Endothelial cell of umbilical vein (primary cell): ENCODE measurements at regions not wholly inside any gene's neighbourhood (a gene's known extent, or its start where the extent isn't known, plus 50 kb on each side); places are given as distances from the start of the nearest gene placed in this dataset.

ENCODE experiments used
- BruUV-seq: library from RNA; stranded (reverse); fragments of 400-500 nt; replicated peaks from 2 replicates; lab custom pipeline; 2021; lab: Mats Ljungman, UMichigan
- CTCF ChIA-PET: fragments of 300-600, 350-600 bp; sonication (Branson Sonifier 250); formaldehyde crosslinking; loops from one replicate; lab custom pipeline; 2021; ENCODE audit warnings: antibody characterized with exemption, inconsistent platforms; lab: Charles Lee
- POLR2A ChIA-PET: fragments of 300-600, 350-600 bp; sonication (Branson Sonifier 250); formaldehyde crosslinking; loops from one replicate; lab custom pipeline; 2021; ENCODE audit warnings: antibody characterized with exemption, inconsistent platforms; lab: Charles Lee
- DNase-seq: peaks from one replicate; pipeline ENCODE4 v3.0.0-alpha.2; 2011; ENCODE audit warnings: low read depth, low spot score
- FAIRE-seq: peaks from 2 replicates; lab custom pipeline; 2011; peaks lifted over from hg19 to GRCh38; lab: Jason Lieb, UNC
- H2AFZ ChIP-seq: 2 replicates; pipeline ENCODE4 v1.6.0; 2012; ENCODE audit warnings: low read depth, low read length, control low read depth, inconsistent platforms
- H3K27ac ChIP-seq: 2 replicates; pipeline ENCODE4 v1.5.1; 2011; ENCODE audit warnings: low read depth, mild to moderate bottlenecking, control low read depth, low read length, moderate library complexity; ENCODE audit not compliant: insufficient read depth
- H3K27me3 ChIP-seq, 2 experiments: 2 replicates each; pipeline versions ENCODE4 v1.6.0 to v1.6.1; 2011; ENCODE audit warnings: low read length in 2 of 2, mixed read lengths in 1 of 2; ENCODE audit not compliant: control insufficient read depth in 2 of 2, insufficient read depth in 2 of 2
- H3K36me3 ChIP-seq, 2 experiments: 2 replicates in 1 of 2; 3 replicates in 1 of 2; pipeline ENCODE4 v1.5.1; 2011; ENCODE audit warnings: low read length in 2 of 2, mild to moderate bottlenecking in 1 of 2, moderate library complexity in 1 of 2; ENCODE audit not compliant: control insufficient read depth in 2 of 2, insufficient read depth in 2 of 2; ENCODE audit errors: extremely low read depth in 1 of 2
- H3K4me1 ChIP-seq: 3 replicates; pipeline ENCODE4 v1.5.1; 2011; ENCODE audit warnings: mild to moderate bottlenecking, low read length; ENCODE audit not compliant: control insufficient read depth, insufficient read depth; ENCODE audit errors: extremely low read depth
- H3K4me2 ChIP-seq: 2 replicates; pipeline ENCODE4 v1.6.1; 2011; ENCODE audit warnings: low read length, control low read depth, mixed read lengths; ENCODE audit not compliant: insufficient read depth
- H3K4me3 ChIP-seq, 3 experiments: fragments of 200-600 bp in 1 of 3; sonication (generic), shearing (Covaris generic) in 1 of 3; replicated peaks in 1 of 3; 2 replicates each; pipeline ENCODE4 v1.5.1; 2011 to 2016; ENCODE audit warnings: control low read depth in 3 of 3, low read length in 3 of 3, mild to moderate bottlenecking in 2 of 3, inconsistent platforms in 1 of 3, low read depth in 1 of 3, moderate library complexity in 1 of 3; ENCODE audit not compliant: insufficient read depth in 1 of 3
- H3K79me2 ChIP-seq: 2 replicates; pipeline ENCODE4 v1.6.0; 2012; ENCODE audit warnings: low read length, inconsistent platforms; ENCODE audit not compliant: control insufficient read depth, insufficient read depth
- H3K9ac ChIP-seq: replicated peaks from 2 replicates; pipeline ENCODE3; 2011; ENCODE audit warnings: low read length, control low read depth; ENCODE audit not compliant: insufficient read depth; ENCODE audit errors: extremely low read depth
- H3K9me1 ChIP-seq: replicated peaks from 3 replicates; pipeline ENCODE4 v1.6.0; 2011; ENCODE audit warnings: mild to moderate bottlenecking, low read length; ENCODE audit not compliant: control insufficient read depth, insufficient read depth; ENCODE audit errors: extremely low read depth
- H3K9me3 ChIP-seq: replicated peaks from 2 replicates; pipeline ENCODE4 v1.5.1; 2012; ENCODE audit warnings: low read length, inconsistent platforms; ENCODE audit not compliant: control insufficient read depth, insufficient read depth
- H4K20me1 ChIP-seq: replicated peaks from 2 replicates; pipeline ENCODE3; 2011; ENCODE audit warnings: mild to moderate bottlenecking, low read length; ENCODE audit not compliant: control insufficient read depth, insufficient read depth; ENCODE audit errors: extremely low read depth
- EZH2 ChIP-seq: IDR thresholded peaks from 2 replicates; pipeline ENCODE4 v1.6.1; 2012; ENCODE audit warnings: borderline replicate concordance, low read depth, mild to moderate bottlenecking, moderate library complexity, low read length, inconsistent platforms; ENCODE audit not compliant: severe bottlenecking
- dilution Hi-C: fragments of 300-500 bp; cut with MboI; formaldehyde crosslinking; loops from one replicate; pipeline ENCODE4 v1.15.0; 2019; ENCODE audit warnings: low sequenced_read_pairs; ENCODE audit not compliant: extremely low pct_ligation_motif_present
- intact Hi-C: fragments of 100-400 bp; cut with micrococcal nuclease; formaldehyde crosslinking; loops from one replicate; pipeline ENCODE4 v1.10.0; 2022
- TF ChIP-seq, protein P1 (sequence below), 2 donors: IDR thresholded peaks; 1 replicate in 1 of 2; 2 replicates in 1 of 2; pipeline ENCODE4 v1.5.1; 2011; ENCODE audit warnings: low read length in 2 of 2, mild to moderate bottlenecking in 2 of 2, moderate library complexity in 2 of 2, control low read depth in 1 of 2, inconsistent platforms in 1 of 2, low read depth in 1 of 2; ENCODE audit not compliant: insufficient read depth in 1 of 2; ENCODE audit errors: extremely low read depth in 1 of 2
- TF ChIP-seq, protein P2 (sequence below): IDR thresholded peaks from 2 replicates; pipeline ENCODE4 v1.6.1; 2011; ENCODE audit not compliant: insufficient read depth, insufficient read length

DNA sequence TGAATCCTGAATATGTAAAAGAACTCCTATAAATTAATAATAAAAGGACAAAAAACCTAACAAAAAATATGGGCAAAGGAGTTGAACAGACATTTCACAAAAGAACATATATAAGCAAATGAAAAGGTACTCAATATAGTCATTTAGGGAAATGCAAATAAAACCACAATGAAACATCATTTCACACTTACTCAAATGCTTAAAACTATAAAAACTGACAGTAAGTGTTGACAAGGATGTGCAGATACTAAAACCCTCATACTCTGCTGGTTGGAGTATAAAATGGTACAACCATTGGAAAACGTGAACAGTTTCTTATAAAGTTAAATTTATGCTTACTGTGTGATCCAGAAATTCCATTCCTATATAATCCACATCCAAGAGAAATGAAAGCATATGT is 247.1 kb downstream of the GXYLT1 start:
- DNase-seq: no peak
- dilution Hi-C loops (no loop called here), intact Hi-C loops (no loop called here)
- Histone ChIP-seq H3K27ac (no peak overlapping the region), H3K9me3 (no peaks in the 10 kb centered on the region), H3K4me1 (peaks cover 3% of the 10 kb centered on the region), H3K79me2 (no peaks in the 10 kb centered on the region), H2AFZ (no peak overlapping the region), H3K4me2 (no peak overlapping the region), H3K27me3 (no peaks in the 10 kb centered on the region), H3K9ac (no peak overlapping the region), H3K4me3 (no peak overlapping the region), H3K36me3 (no peaks in the 10 kb centered on the region), H3K9me1 (no peaks in the 10 kb centered on the region), H4K20me1 (no peaks in the 10 kb centered on the region)
- no TSS peak for BruUV-seq
- CTCF ChIA-PET: interaction anchor here (1.8 kb wide), 1 partner anchor 126 kb away, joined by 4 read pairs; no protein-coding TSS in a partner anchor
- no peak for FAIRE-seq
- TF ChIP-seq, protein P1, sequence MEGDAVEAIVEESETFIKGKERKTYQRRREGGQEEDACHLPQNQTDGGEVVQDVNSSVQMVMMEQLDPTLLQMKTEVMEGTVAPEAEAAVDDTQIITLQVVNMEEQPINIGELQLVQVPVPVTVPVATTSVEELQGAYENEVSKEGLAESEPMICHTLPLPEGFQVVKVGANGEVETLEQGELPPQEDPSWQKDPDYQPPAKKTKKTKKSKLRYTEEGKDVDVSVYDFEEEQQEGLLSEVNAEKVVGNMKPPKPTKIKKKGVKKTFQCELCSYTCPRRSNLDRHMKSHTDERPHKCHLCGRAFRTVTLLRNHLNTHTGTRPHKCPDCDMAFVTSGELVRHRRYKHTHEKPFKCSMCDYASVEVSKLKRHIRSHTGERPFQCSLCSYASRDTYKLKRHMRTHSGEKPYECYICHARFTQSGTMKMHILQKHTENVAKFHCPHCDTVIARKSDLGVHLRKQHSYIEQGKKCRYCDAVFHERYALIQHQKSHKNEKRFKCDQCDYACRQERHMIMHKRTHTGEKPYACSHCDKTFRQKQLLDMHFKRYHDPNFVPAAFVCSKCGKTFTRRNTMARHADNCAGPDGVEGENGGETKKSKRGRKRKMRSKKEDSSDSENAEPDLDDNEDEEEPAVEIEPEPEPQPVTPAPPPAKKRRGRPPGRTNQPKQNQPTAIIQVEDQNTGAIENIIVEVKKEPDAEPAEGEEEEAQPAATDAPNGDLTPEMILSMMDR (IDR thresholded peaks at IDR 0.05; ENCODE audit: extremely low read depth in 1 of 2, insufficient read depth in 1 of 2, low read depth in 1 of 2, low read length in 2 of 2): no peak
- no peak for TF ChIP-seq EZH2
- POLR2A ChIA-PET: no interaction called here

DNA sequence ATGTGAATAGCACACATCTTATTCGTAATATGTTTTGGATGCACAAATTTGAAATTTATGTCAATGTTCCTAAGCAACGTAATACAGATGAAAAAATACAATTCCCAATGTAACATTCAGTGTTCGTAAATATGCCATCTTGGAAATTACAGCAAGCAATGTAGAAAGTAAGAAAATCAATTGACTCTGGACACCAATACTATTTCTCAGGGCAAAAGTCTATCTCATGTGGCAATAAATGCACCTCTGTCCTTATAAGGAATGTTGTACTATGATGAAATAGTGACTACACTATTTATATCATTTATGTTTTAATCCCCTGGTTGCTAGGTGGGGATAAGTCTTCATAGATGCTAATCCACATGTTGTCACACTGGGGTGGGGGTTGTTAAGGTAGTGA is 251.2 kb downstream of the GXYLT1 start:
- no peak overlapping the region for H3K4me2 ChIP-seq
- H3K27me3 ChIP-seq: no peaks in the 10 kb centered on the region
- no peak overlapping the region for H3K9ac ChIP-seq
- ChIA-PET CTCF (no interaction called here), POLR2A (no interaction called here)
- no peaks in the 10 kb centered on the region for H4K20me1 ChIP-seq
- H2AFZ ChIP-seq: no peak overlapping the region
- no peaks in the 10 kb centered on the region for H3K79me2 ChIP-seq
- H3K9me1 ChIP-seq: no peaks in the 10 kb centered on the region
- no peak overlapping the region for H3K4me3 ChIP-seq
- FAIRE-seq: no peak
- intact Hi-C loops (no loop called here), dilution Hi-C loops (no loop called here)
- no peak for DNase-seq
- TF ChIP-seq, protein P2, sequence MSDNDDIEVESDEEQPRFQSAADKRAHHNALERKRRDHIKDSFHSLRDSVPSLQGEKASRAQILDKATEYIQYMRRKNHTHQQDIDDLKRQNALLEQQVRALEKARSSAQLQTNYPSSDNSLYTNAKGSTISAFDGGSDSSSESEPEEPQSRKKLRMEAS: no peak
- H3K27ac ChIP-seq: no peak overlapping the region
- no TSS peak for BruUV-seq
- no peaks in the 10 kb centered on the region for H3K4me1 ChIP-seq
- H3K36me3 ChIP-seq: no peaks in the 10 kb centered on the region
- no peaks in the 10 kb centered on the region for H3K9me3 ChIP-seq
